ENCODE measurements at regions not wholly inside any gene's neighbourhood (a gene's known extent, or its start where the extent isn't known, plus 50 kb on each side); places are given as distances from the start of the nearest gene placed in this dataset.
"Not testable (repeated sequence)": the region's sequence is repeated elsewhere in the genome, so short reads cannot be mapped to it uniquely, and the experiment has no call there.

DNA sequence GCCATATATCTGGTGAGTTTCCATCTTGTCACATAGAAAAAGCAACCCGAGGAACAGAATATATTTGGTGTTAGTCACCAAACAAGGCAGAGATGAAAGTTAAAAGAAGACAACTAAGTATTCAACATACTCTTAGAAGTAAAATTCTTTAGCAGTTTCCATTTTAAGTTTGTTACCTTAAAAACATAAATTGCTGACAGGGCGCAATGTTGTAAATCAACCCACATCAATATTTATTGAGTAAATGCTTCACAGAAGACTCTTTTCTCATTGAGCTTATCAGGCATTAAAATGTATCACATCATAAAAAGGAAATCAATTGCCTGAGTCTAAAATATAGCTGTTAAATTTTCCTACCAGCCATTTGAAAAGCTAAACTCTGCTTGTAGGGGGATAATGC is 603.0 kb downstream of the FBXO15 start:
- DNase-seq (ENCODE audit: low read depth): no peak

- no peak for DNase-seq (ENCODE audit: low read depth)
These were observed 603.6 kb downstream of the FBXO15 start for GRCh38 chr18:73544032-73544431.

- no peak for DNase-seq (ENCODE audit: low read depth)
These were observed 611.6 kb downstream of the FBXO15 start for GRCh38 chr18:73535990-73536389.

DNA sequence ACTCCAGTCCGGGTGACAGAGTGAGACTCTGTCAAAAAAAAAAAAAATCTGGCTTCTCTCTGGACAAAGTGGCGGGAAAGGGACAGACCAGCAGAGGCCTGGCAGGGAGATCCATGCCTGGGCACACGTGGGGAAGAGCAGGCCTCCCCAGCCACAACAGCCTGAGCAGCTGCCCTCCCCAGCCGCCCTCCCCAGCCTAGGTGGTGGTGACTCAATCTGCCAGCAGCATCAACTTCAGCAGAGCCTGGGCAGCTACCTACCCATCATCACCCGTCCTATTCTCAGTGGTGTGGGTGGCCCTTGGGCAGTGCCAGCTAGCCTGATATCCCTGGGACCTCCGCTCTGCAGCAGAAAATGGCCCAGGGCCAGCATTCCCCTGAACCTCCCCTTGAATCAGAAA is 612.4 kb downstream of the FBXO15 start:
- DNase-seq (ENCODE audit: low read depth): no peak

- no peak for DNase-seq (ENCODE audit: low read depth)
These were observed 616.0 kb downstream of the FBXO15 start for GRCh38 chr18:73531601-73532000.

GRCh38 chr18:73528066-73528465 is 619.6 kb downstream of the FBXO15 start:
- DNase-seq (ENCODE audit: low read depth): no peak

GRCh38 chr18:73520229-73520628 is 627.4 kb downstream of the FBXO15 start:
- no peak for DNase-seq (ENCODE audit: low read depth)

GRCh38 chr18:73516056-73516455 is 631.6 kb downstream of the FBXO15 start:
- not testable (repeated sequence) for DNase-seq (ENCODE audit: low read depth)

- no peak for DNase-seq (ENCODE audit: low read depth)
These were observed 633.2 kb downstream of the FBXO15 start for GRCh38 chr18:73514449-73514848.

DNA sequence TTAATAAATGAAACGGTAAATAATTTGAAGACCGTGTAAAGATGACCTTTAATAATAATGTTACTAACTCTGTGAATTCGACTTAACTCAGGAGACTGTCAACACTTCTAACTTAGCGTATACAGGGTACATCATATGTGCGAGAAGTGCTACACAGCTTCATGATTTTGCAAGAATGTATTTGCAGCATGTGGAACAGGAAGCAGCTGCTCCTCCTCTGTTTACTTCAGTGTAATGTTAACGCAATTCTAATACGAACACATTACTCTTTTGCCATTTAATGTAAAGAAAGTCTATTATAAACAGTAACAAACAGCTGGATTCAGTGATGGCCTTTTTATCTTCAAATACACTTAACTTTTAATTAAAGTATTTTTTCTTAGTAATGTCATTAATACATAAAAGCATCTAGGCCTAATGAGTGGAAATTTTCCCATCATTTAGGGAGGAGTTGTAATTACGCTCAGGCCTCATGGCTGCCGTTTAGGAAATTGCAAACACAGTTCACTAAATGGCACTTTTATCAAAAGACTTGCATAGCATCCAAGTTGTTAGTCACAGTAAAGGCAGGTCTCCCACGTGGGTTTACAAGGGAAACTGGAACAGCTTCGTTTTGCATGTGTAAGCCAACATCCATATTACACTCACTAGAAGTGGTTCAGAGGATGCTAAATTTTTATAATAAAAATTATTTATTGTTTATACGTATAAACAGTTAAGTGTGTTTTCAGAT is 635.7 kb downstream of the FBXO15 start:
- no peak for DNase-seq (ENCODE audit: low read depth)

DNA sequence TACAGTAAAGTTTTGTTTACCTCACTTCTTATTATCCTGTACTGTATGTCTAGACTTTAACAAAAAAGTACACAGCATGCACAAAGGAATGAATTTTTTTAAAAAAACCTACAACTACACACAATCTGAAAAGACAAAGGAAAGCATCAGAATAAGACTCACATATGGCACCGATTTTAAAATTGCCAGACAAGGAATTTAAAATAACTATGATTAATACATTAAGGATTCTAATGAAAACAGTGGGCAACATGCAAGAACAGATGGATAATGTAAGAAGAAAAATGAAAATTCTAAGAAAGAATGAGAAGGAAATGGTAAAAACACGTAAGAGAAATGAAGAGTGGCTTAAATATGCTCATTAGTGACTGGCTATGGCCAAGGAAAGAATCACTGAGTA is 638.2 kb downstream of the FBXO15 start:
- no peak for DNase-seq (ENCODE audit: low read depth)

DNA sequence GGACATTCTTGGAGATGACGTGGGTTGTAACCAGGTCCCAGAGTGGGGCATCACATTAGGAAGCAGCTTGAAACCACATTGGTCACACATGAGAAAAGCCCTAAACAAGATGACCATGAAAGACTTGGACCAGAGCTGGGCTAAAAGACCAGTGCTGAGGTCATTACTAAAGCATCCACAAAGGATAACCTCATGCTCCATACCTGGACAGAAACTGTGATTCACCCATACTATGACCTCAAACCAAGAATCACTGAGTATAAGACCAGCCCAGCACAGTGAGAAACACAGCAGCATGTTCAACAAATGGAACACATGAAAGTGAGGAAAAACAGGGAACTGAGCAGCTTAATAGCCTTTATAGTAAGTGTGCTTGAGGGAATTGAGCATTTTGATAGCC is 635.5 kb upstream of the NETO1 start:
- no peak for DNase-seq (ENCODE audit: low read depth)

- DNase-seq (ENCODE audit: low read depth): no peak
These were observed 620.2 kb upstream of the NETO1 start for GRCh38 chr18:73487966-73488365.

GRCh38 chr18:73485166-73485565 is 617.4 kb upstream of the NETO1 start:
- DNase-seq (ENCODE audit: low read depth): no peak

- no peak for DNase-seq (ENCODE audit: low read depth)
These were observed 615.1 kb upstream of the NETO1 start for GRCh38 chr18:73482901-73483300.

DNA sequence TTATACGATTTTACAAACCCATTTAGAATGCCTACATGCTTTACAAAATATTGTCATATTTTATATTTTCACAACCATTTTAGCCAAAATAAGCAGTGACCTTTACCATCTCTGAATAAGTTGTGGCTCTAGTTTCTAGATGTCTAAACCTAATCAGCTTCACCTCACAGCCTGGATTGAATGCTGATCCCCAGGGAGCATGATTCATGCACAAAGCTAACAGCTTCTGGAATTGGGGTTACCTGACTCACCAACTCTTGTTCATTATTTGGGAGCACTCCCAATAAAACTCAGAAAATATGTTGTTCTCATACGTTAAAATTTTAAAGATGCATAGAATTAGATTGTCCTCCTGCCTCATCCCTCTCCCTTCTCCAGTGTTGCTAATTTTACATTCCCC is 611.7 kb upstream of the NETO1 start:
- no peak for DNase-seq (ENCODE audit: low read depth)

DNA sequence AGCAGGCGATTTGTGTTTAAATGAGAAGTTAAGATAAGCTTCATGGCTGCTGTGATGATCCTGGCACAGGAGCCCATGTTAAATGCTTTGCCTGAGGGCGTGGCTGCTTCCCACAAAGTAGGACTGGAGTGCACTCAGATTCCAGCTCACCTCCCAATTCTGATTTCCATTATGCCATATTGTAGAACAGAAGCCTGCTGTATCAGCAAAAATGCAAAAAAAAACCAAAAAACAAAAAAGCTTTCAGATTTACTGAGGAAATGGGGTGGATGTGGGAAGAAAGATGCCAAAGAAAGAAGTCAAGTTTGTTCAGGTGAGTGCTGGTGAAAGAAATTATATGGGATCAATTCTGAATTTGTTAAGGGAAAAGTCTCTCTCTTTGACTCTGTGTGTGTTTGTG is 610.4 kb upstream of the NETO1 start:
- no peak for DNase-seq (ENCODE audit: low read depth)

DNA sequence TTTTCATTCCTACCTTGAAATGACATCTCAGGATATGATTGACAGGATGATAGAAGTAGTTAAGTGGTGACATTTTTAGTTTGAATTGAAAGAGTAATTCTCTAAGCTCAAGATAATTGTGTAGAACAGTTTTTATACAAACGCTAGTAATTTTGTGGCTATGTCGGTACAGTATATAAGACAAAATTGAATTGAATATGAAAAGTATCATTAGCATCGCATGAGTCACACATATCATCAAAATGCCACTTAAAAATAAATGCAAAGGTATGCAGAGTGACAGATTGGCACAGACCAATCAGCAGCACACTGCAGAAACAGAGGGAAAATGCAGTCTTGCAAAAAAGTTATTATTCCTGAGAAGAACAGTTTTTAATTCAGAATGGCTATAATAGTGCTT is 608.2 kb upstream of the NETO1 start:
- no peak for DNase-seq (ENCODE audit: low read depth)

- no peak for DNase-seq (ENCODE audit: low read depth)
These were observed 594.3 kb upstream of the NETO1 start for GRCh38 chr18:73462092-73462491.

GRCh38 chr18:73461780-73462059 is 593.9 kb upstream of the NETO1 start:
- DNase-seq (ENCODE audit: low read depth): no peak

- no peak for DNase-seq (ENCODE audit: low read depth)
These were observed 593.4 kb upstream of the NETO1 start for GRCh38 chr18:73461038-73461779.

- no peak for DNase-seq (ENCODE audit: low read depth)
These were observed 590.6 kb upstream of the NETO1 start for GRCh38 chr18:73458186-73458964.

DNA sequence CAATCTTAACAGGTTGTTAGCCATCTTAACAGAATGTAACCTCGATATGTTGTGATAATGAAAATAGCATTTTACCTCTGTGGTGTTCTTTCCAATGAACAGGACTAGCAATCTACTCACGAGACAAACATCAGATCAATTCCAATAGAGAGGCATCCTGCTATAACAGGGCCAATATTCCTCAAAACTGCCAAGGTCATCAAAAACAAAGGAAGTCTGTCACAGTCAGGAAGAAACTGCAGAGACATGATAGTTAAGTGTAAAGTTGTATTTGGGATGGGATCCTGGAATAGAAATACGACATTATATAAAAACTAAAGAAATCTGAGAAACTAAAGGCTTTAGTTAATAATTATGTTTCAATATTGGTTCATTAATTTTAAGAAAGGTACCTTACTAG is 588.9 kb upstream of the NETO1 start:
- no peak for DNase-seq (ENCODE audit: low read depth)

All from activated T-cell treated with anti-CD3 and anti-CD28 coated beads for 24 hours (primary cell).